GM19395 (cell line): ENCODE measurements at regions not wholly inside any gene's neighbourhood (a gene's known extent, or its start where the extent isn't known, plus 50 kb on each side); places are given as distances from the start of the nearest gene placed in this dataset.

Source experiments
- ATAC-seq: cut with Tn5 transposase; IDR thresholded peaks from one replicate; pipeline ENCODE4 v1.9.1; 2021; ENCODE audit warnings: mild to moderate bottlenecking, moderate library complexity; ENCODE audit not compliant: unreplicated experiment

- ATAC-seq: no peak
These were observed 441.1 kb downstream of the LRATD1 start for GRCh38 chr2:15073664-15074063.

DNA sequence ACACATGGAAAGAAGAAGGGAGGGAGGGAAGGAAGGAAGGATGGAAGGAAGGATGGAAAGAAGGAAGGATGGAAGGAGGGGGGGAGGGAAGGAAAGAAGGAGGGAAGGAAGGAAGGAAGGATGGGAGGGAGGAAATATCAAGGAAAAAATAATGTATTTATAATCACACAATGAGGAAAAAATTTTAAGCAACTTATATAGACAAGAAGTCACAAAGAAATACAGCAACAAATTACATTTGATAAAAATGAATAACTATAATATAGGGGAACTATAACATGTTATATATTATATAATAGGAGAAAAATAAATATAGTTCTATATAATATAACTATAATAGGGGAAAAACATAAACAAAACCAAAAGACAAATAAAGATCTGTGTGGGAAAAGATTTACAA is 441.8 kb downstream of the LRATD1 start:
- no peak for ATAC-seq

DNA sequence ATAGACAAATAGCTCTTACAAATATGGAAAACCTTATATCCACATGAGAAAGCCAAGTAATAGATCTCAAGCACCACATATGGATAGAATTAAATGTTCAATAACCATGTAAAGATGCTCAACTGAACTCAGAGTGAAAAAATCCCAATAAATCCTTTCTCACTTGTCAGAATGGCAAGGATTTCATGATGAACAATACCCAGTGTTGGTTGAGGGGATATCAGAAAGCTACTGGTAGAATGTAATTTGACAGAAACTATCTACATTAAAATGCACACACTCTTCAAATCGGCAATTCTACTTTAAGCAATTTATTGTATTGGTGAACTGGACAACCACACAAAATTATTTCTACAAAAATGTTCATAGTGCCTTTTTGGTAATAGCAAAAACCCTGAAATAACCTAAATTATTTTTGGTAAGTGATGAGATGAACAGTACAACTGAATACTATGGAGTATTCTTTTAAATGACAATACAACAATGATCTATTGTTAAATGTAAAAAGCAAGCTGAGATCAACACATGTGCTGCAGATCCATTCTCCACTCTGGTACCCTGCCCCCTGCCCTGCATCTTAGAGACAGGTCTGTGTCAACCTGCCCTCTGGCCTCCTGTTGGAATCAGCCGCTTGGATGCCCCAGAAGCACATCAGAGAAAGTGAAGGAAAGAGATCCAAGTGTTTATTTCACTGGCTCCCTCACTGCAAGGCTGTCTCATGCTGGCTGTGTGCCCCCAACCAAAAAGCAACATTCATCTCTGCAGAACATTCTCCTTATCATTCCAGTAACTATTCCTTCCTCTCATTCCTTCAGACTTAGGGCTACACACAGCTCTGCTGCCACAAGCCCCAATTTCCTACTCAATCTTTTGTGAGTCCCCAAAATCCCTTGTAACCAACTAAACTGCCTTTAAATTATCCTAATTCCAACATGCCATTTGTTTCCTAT is 442.5 kb downstream of the LRATD1 start:
- ATAC-seq: no peak

DNA sequence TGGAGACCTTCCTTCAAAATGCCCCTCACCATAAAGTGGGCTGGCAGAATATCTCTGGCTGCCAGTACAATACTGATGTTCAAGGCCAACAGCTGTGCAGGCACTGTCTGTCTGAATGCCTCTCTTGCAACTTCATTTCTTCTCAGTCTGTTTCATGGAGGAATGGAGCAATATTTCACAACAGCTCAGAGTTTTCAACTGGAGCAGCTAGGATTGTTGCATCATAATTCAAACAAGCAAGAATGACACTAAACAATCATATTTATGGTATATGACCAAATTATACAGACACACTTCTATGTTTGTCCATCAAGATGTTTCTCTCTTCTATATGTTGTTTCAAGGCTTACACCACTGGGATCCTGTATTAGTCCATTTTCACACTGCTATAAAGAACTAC is 444.2 kb downstream of the LRATD1 start:
- ATAC-seq: no peak

DNA sequence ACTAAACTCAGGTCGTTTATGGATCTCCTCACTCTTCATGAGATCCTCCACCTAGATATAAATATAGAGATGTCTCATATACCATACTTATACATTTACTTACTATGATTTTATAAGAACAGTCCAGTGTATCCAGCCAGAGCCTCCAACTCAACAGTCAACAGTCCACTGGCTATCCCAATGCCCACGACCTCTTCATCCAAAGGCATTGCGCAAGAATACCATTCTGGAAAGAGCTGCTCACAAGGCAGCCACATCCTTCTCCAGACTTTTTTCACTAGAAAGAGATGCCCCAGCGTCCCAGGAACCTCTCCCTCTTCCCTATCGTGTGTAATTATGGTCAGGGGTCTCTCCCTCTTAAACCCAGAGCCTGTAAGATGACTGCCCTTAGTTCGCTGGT is 448.8 kb downstream of the LRATD1 start:
- ATAC-seq: no peak

- no peak for ATAC-seq
These were observed 449.9 kb downstream of the LRATD1 start for GRCh38 chr2:15082105-15083058.

DNA sequence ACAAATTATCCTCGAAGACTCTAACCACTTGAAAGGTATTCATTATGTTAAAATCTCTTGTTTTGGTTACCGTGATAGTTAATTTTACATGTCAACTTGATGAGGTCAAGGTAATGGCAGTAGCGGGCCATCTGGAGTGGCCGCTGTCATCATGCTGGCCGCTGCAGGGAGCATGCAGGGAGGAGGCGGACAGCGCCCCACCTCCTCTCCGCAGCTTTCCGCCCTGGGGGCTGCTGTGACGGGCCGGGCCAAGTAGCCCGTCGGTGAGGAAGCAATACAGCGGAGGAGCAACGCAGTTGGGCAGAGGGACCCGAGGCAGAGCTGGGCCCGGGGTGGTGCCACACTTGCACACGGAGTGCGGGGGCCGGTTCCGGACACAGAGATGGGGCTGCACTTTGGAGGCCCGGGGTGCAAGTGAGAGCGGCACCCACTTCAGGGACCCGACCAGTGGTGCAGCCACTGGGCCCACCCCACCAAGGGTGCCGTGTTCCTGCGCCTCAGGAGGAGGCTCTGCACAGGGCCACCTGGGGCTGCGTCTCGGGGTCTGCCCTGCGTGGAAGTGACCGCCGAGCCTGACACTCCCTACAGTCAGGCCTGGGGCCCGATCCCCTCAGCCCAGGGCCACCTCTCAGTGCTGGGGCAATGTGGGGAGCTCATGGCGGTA is 452.4 kb downstream of the LRATD1 start:
- no peak for ATAC-seq

GRCh38 chr2:15092181-15092580 is 459.7 kb downstream of the LRATD1 start:
- ATAC-seq: no peak

DNA sequence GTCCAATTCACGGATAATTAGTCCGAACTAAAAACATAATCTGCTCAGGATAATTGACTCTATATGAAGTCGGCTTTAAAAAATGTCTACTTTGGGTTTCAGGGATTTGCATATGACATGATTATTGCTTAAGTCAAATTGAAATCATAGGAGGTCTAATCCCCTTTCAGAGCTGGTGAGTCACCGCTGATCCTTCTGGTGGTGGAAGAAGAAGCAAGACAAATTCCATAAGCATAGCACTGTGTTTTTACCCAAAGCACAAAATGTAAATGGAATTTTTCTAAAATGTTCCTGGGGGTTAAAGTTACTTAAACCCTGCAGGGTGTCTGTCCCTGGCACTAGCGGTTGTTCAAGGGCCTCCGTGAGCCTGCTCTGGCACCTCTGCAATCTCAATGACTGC is 460.2 kb downstream of the LRATD1 start:
- no peak for ATAC-seq

- ATAC-seq: no peak
These were observed 461.6 kb downstream of the LRATD1 start for GRCh38 chr2:15094161-15094560.

GRCh38 chr2:15096873-15097272 is 464.3 kb downstream of the NBAS start:
- no peak for ATAC-seq

DNA sequence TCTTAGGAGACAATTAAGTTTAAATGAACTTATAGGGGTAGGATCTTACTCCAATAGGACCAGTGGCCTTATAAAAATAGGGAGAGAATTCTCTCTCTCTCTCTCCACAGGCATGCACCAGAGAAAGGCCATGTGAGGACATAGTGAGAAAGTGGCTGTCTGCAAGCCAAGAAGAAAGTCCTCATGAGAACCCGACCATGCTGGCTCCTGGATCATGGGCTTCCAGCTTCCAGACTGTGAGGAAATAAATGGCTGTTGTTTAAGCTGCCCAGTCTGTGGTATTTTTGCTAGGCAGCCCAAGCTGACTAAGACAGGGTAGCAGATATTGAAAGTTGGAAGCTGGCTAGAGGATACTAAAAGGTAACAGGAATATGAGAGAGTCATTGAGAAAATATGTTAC is 454.0 kb downstream of the NBAS start:
- ATAC-seq: no peak

GRCh38 chr2:15111718-15112117 is 449.4 kb downstream of the NBAS start:
- no peak for ATAC-seq

GRCh38 chr2:15112216-15112615 is 448.9 kb downstream of the NBAS start:
- no peak for ATAC-seq

- ATAC-seq: no peak
These were observed 445.4 kb downstream of the NBAS start for GRCh38 chr2:15115776-15116175.

DNA sequence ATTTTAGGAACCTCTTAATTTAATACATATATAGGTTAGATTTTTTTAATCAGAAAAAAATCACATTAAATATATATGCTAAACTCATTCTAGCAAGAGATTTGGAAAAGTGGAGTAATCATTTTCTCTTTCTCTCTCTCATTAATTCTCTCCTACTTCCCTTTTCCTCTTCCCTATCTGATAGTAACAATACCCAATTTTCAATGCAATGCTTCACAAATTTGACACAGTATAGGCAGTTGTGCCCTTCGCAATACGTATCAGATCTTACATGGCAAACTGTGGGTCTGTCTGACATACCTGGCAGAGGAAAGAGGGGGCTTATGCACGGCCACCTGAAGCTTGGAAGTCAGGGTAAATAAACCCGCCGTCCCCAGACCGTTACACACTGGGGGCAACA is 444.3 kb downstream of the NBAS start:
- ATAC-seq: no peak
